KMS-11 (cell line): ENCODE measurements at regions not wholly inside any gene's neighbourhood (a gene's known extent, or its start where the extent isn't known, plus 50 kb on each side); places are given as distances from the start of the nearest gene placed in this dataset.

Source experiments
- H2AFZ ChIP-seq: fragments of 200-600 bp; sonication (generic); 2 replicates; pipeline ENCODE4 v1.6.1; 2016; ENCODE audit warnings: antibody characterized with exemption, mixed run types, low read depth
- H3K27ac ChIP-seq: fragments of 200-600 bp; sonication (generic); 2 replicates; pipeline ENCODE4 v1.6.1; 2016; ENCODE audit warnings: mild to moderate bottlenecking, mixed run types
- H3K27me3 ChIP-seq: fragments of 200-600 bp; sonication (generic); 2 replicates; pipeline ENCODE4 v1.6.1; 2017; ENCODE audit warnings: mild to moderate bottlenecking, low read depth, mixed run types, moderate library complexity; ENCODE audit not compliant: insufficient read depth
- H3K36me3 ChIP-seq: fragments of 200-600 bp; sonication (generic); 2 replicates; pipeline ENCODE4 v1.6.1; 2017; ENCODE audit warnings: mild to moderate bottlenecking, mixed run types; ENCODE audit not compliant: insufficient read depth
- H3K4me1 ChIP-seq: fragments of 200-600 bp; sonication (generic); 2 replicates; pipeline ENCODE4 v1.6.1; 2016; ENCODE audit warnings: mild to moderate bottlenecking, low read depth, mixed run types; ENCODE audit not compliant: poor library complexity, severe bottlenecking
- H3K4me2 ChIP-seq: fragments of 200-600 bp; sonication (generic); 2 replicates; pipeline ENCODE4 v1.7.0; 2016; ENCODE audit warnings: mild to moderate bottlenecking, mixed run types
- H3K4me3 ChIP-seq: fragments of 200-600 bp; sonication (generic); IDR thresholded peaks from 2 replicates; pipeline ENCODE4 v1.6.1; 2017; ENCODE audit warnings: low read depth, low read length, mixed read lengths; ENCODE audit not compliant: insufficient read depth
- H3K79me2 ChIP-seq: fragments of 200-600 bp; sonication (generic); 2 replicates; pipeline ENCODE4 v1.6.1; 2016; ENCODE audit warnings: low read depth, mixed run types; ENCODE audit not compliant: insufficient read depth
- H3K9ac ChIP-seq: fragments of 200-600 bp; sonication (generic); 2 replicates; pipeline ENCODE4 v1.6.1; 2016; ENCODE audit warnings: mild to moderate bottlenecking, mixed run types
- H4K20me1 ChIP-seq: fragments of 200-600 bp; sonication (generic); 2 replicates; pipeline ENCODE4 v1.6.1; 2016; ENCODE audit warnings: mild to moderate bottlenecking, mixed run types; ENCODE audit not compliant: insufficient read depth
- CTCF ChIP-seq: fragments of 200-600 bp; sonication (generic); conservative IDR thresholded peaks from 2 replicates; pipeline ENCODE4 v1.6.1; 2017; ENCODE audit warnings: low read depth, mild to moderate bottlenecking, antibody characterized with exemption, low read length, moderate library complexity, mixed read lengths

- no peak overlapping the region for H3K4me3 ChIP-seq
- H3K4me2 ChIP-seq, result no peak overlapping the region
- no peak for TF ChIP-seq CTCF
- peaks cover 4% of the 10 kb centered on the region for H3K4me1 ChIP-seq
- H4K20me1 ChIP-seq, result no peaks in the 10 kb centered on the region
- no peaks in the 10 kb centered on the region for H3K27me3 ChIP-seq
- no peaks in the 10 kb centered on the region for H3K36me3 ChIP-seq
- no peaks in the 10 kb centered on the region for H3K79me2 ChIP-seq
- H3K27ac ChIP-seq, result no peak overlapping the region
- H3K9ac ChIP-seq, result no peak overlapping the region
- H2AFZ ChIP-seq, result no peak overlapping the region
Measured at GRCh38 chr9:89993678-89994630, 389.1 kb downstream of the GADD45G start.

GRCh38 chr9:89994988-89995613, 390.3 kb downstream of the GADD45G start:
- Histone ChIP-seq H3K4me1 (peaks cover 15% of the 10 kb centered on the region), H3K36me3 (no peaks in the 10 kb centered on the region), H3K4me3 (no peak overlapping the region), H3K79me2 (no peaks in the 10 kb centered on the region), H2AFZ (no peak overlapping the region), H4K20me1 (no peaks in the 10 kb centered on the region), H3K27me3 (no peaks in the 10 kb centered on the region), H3K27ac (no peak overlapping the region), H3K4me2 (no peak overlapping the region), H3K9ac (no peak overlapping the region)
- no peak for TF ChIP-seq CTCF

GRCh38 chr9:89996116-89996515, 391.3 kb downstream of the GADD45G start:
- H3K27me3 ChIP-seq, result no peaks in the 10 kb centered on the region
- no peaks in the 10 kb centered on the region for H3K79me2 ChIP-seq
- no peak overlapping the region for H3K27ac ChIP-seq
- H3K9ac ChIP-seq, result no peak overlapping the region
- no peaks in the 10 kb centered on the region for H3K36me3 ChIP-seq
- no peak overlapping the region for H3K4me2 ChIP-seq
- H2AFZ ChIP-seq, result no peak overlapping the region
- H3K4me1 ChIP-seq, result peaks cover 18% of the 10 kb centered on the region
- no peak overlapping the region for H3K4me3 ChIP-seq
- no peak for TF ChIP-seq CTCF
- no peaks in the 10 kb centered on the region for H4K20me1 ChIP-seq

GRCh38 chr9:89996773-89997172, 392.0 kb downstream of the GADD45G start:
- Histone ChIP-seq H3K27me3 (no peaks in the 10 kb centered on the region), H3K4me3 (no peak overlapping the region), H3K27ac (no peak overlapping the region), H2AFZ (no peak overlapping the region), H4K20me1 (no peaks in the 10 kb centered on the region), H3K36me3 (no peaks in the 10 kb centered on the region), H3K79me2 (no peaks in the 10 kb centered on the region), H3K4me1 (peaks cover 18% of the 10 kb centered on the region), H3K9ac (no peak overlapping the region), H3K4me2 (no peak overlapping the region)
- TF ChIP-seq CTCF, result no peak
